ENCODE measurements at regions not wholly inside any gene's neighbourhood (a gene's known extent, or its start where the extent isn't known, plus 50 kb on each side); places are given as distances from the start of the nearest gene placed in this dataset.
"Not testable (repeated sequence)": the region's sequence is repeated elsewhere in the genome, so short reads cannot be mapped to it uniquely, and the experiment has no call there.

DNA sequence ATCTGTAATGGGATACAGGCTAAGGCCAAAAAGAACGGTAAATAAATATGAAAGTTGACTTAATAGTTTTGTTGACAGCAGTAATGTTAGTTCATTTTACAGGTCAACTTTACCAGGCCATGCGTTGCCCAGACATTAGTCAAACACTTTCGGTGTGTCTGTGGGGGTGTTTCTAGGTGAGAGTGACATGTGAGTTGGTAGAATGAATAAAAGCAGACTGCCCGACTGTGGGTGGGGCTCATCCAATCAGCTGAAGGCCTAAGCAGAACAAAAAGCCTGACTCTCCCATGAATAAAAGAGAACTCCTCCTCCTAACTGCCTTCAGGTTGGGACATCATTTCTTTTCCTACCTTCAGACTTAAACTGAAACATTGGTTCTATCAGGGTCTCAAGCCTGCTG, 132.3 kb downstream of the MTPAP start:
- Mint-ChIP-seq H3K4me1 (peaks cover 9% of the 10 kb centered on the region), H3K27me3 (peaks cover 42% of the 10 kb centered on the region), H3K36me3 (ENCODE audit: low read depth) (no peaks in the 10 kb centered on the region), H3K4me3 (no peak overlapping the region), H3K27ac (no peak overlapping the region)
- H3K9me3 ChIP-seq (ENCODE audit: control insufficient read depth, low read length, poor library complexity, severe bottlenecking), result no peaks in the 10 kb centered on the region
- ATAC-seq, result no peak
- DNase-seq, result no peak

DNA sequence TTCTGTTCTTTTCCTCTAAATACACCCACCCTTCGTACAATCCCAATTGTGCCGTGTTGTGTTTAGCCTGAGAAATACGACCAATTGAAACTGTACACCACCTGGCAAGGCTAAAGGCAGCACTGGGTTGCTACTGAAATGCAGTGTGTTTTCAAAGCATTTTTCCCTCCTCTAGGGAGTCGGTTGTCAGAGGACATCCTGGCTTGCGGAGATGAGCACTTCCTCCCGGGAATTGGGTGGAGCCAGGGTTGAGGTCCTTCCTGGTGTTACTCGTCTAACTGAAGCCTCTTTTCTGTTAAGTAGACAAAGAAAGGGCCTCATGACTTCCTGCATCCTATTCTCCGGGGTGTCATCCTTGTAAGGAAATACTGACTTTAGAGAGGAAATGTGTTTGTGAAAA, 133.5 kb downstream of the MTPAP start:
- Mint-ChIP-seq H3K4me1 (peaks cover 7% of the 10 kb centered on the region), H3K27me3 (peaks cover 35% of the 10 kb centered on the region), H3K36me3 (ENCODE audit: low read depth) (no peaks in the 10 kb centered on the region), H3K27ac (no peak overlapping the region), H3K4me3 (no peak overlapping the region)
- ATAC-seq, result no peak
- H3K9me3 ChIP-seq (ENCODE audit: control insufficient read depth, low read length, poor library complexity, severe bottlenecking), result no peaks in the 10 kb centered on the region
- DNase-seq, result no peak

DNA sequence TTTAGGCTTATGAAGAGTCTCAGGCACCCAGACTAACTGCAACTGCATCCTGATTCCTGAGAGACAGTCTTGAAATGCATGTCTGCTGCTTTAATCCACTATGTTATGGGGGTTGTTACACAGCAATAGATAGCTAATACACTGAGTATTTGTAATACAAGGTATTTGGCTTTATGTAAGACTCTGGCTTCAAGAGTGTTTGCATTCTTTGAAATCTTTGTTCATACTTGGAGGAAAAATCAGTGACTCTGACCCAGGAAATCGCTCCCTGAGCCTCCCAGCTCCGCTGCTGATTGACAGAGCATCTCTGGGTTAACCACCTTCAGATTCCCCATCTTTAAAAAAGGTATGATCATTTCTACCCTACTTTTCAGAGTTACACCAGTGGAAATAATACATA, 133.9 kb downstream of the MTPAP start:
- Mint-ChIP-seq H3K27me3 (peaks cover 34% of the 10 kb centered on the region), H3K4me1 (peaks cover 4% of the 10 kb centered on the region), H3K36me3 (ENCODE audit: low read depth) (no peaks in the 10 kb centered on the region), H3K27ac (no peak overlapping the region), H3K4me3 (no peak overlapping the region)
- ATAC-seq (no peak), DNase-seq (no peak)
- no peaks in the 10 kb centered on the region for H3K9me3 ChIP-seq (ENCODE audit: control insufficient read depth, low read length, poor library complexity, severe bottlenecking)

DNA sequence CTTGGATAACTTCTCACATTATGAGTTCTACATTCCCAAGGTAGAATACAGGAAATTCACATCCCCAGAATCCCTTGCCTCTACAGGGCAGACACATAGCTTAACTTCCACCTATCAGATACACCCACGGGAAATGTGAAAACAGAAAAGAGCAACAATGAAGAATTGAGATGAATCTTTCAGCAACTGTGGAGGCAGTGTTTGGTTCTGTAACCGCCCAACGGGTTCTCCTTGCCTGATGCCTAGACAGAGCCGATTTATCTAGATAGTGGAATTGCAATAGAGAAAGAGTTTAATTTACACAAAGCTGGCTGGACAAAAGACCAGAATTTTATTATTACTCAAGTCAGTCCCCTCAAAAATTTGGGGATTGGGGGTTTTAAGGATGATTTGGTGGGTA, 138.8 kb downstream of the MTPAP start:
- Mint-ChIP-seq H3K36me3 (ENCODE audit: low read depth) (no peaks in the 10 kb centered on the region), H3K27me3 (peaks cover 17% of the 10 kb centered on the region), H3K4me3 (no peak overlapping the region), H3K27ac (no peak overlapping the region), H3K4me1 (no peaks in the 10 kb centered on the region)
- no peak for ATAC-seq
- no peak for DNase-seq
- H3K9me3 ChIP-seq (ENCODE audit: control insufficient read depth, low read length, poor library complexity, severe bottlenecking), result no peaks in the 10 kb centered on the region

DNA sequence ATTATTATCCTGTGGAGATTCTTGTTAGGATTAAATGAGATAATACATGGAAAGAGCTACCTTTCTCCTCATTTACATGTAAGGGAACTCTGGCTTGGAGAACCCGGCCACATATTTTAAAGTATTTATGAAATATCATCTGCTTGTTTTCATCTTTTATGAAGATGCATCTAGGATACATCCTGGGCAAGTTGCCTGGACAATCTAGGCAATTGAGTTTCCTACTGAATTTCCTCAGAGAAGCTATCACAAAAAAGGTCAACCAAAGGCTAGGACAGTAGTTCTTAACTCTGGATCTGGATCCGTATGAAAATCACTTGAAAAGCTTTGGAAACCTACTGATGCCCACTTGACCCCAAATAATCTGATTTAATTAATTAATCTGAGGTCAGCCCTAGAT, 140.7 kb downstream of the MTPAP start:
- no peaks in the 10 kb centered on the region for H3K4me1 Mint-ChIP-seq
- H3K36me3 Mint-ChIP-seq (ENCODE audit: low read depth), result no peaks in the 10 kb centered on the region
- H3K4me3 Mint-ChIP-seq, result no peak overlapping the region
- DNase-seq, result no peak
- no peaks in the 10 kb centered on the region for H3K9me3 ChIP-seq (ENCODE audit: control insufficient read depth, low read length, poor library complexity, severe bottlenecking)
- H3K27me3 Mint-ChIP-seq, result peaks cover 10% of the 10 kb centered on the region
- no peak overlapping the region for H3K27ac Mint-ChIP-seq
- no peak for ATAC-seq

DNA sequence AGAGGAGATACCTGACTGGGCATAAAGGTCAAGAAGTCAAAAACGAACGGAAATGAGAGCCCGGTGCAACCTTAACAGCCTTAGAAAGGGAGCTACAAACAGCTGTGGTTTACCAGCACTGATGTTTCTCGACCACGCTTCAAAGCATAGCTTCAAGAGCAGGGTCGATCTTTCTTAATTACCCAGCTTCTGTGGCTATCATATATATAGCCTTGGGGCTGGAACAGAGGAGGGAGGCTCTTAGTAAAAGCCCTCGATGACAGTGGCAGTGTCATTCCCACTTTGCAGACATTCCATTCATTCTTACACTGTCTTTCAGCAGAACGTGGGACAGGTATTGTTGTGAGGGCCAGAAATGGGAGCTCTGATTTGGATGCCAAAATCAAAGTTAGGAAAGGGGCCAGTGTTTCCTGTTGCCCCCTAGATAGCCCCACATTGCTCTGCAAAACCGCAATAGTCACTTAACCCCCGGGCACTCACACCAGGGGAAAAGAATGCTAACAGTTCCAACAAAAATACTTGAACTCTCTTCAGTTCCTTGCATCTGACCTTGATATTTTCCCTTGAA, 141.5 kb downstream of the MTPAP start:
- Mint-ChIP-seq H3K27ac (no peak overlapping the region), H3K27me3 (peaks cover 10% of the 10 kb centered on the region)
- ATAC-seq, result no peak

DNA sequence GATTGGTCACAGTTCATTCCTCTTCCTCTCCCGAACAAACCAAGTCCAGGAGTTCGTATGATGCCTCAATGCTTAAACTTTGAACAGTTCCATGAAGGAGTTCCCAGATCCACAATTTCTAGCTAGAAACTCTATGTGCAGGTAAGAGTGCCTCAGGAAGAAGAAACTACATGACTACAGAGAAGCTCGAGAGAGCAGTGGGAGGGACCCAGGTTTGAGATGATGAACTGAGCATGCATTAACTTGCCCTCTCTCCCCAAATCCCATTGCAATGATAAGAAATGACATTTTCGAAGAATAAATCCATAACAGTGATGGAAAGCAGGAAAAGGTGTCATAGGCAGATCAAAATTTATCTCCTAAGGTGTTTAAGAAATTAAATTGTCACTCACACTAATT, 140.6 kb upstream of the JCAD start:
- DNase-seq, result no peak
- Mint-ChIP-seq H3K27me3 (peaks cover 30% of the 10 kb centered on the region), H3K36me3 (ENCODE audit: low read depth) (no peaks in the 10 kb centered on the region), H3K27ac (no peak overlapping the region), H3K4me3 (no peak overlapping the region), H3K4me1 (no peaks in the 10 kb centered on the region)
- no peaks in the 10 kb centered on the region for H3K9me3 ChIP-seq (ENCODE audit: control insufficient read depth, low read length, poor library complexity, severe bottlenecking)
- no peak for ATAC-seq

More for the DNA sequence above, 141.5 kb downstream of the MTPAP start:
- H3K4me3 Mint-ChIP-seq, result no peak overlapping the region
- no peak for DNase-seq
- H3K9me3 ChIP-seq (ENCODE audit: control insufficient read depth, low read length, poor library complexity, severe bottlenecking), result no peaks in the 10 kb centered on the region
- no peaks in the 10 kb centered on the region for H3K4me1 Mint-ChIP-seq
- H3K36me3 Mint-ChIP-seq (ENCODE audit: low read depth), result no peaks in the 10 kb centered on the region

DNA sequence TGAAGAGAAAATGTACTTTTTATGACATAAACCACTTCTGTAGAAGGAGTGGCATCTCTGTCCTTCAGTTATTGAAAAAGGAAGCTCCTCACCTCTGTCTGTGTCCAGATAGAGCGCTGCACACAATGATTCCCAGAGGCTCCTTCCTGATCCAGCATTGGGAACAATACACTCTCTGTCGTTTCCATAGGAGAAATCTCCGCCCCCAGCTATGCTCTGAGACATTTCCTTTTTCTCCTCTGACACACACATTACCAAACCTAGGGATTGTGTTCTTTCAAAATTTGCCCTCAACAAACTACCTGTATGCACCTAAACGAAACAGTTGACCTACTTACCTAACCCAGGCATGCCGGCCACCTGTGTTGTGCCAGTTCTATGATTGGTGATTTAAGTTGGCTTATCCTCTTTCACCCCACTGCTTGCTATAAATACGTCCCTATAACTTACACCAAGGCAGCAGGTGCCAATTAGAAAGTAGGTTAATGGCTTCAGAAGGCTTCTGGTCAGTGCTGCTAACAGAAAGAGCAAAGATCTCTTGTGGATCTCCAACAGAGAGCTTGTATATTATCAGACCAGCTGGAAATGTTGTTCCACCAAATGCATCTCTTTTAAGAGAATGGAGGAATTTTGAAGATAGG, 140.1 kb upstream of the JCAD start:
- Mint-ChIP-seq H3K4me3 (no peak overlapping the region), H3K4me1 (no peaks in the 10 kb centered on the region), H3K36me3 (ENCODE audit: low read depth) (no peaks in the 10 kb centered on the region), H3K27me3 (peaks cover 30% of the 10 kb centered on the region), H3K27ac (no peak overlapping the region)
- no peaks in the 10 kb centered on the region for H3K9me3 ChIP-seq (ENCODE audit: control insufficient read depth, low read length, poor library complexity, severe bottlenecking)
- no peak for DNase-seq
- no peak for ATAC-seq

DNA sequence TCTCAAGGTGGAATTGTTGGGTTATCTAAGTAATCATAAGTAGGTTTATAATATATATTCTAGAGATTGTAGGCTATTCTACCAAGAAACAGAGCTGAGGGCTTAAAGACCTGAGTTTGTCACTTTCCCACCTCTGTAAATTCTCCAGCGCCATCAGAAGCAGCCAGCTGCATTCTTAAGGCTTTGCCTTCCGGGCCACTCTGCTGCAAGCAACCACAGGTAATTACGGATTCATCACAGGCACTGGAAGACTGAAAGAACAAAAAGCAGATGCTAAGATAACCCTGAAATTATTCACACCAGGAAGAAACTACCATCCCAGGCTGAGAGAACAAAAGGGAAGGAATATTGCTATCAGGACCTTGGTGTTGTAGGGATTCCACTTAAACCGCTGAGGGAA, 137.8 kb upstream of the JCAD start:
- ATAC-seq (no peak), DNase-seq (no peak)
- H3K9me3 ChIP-seq (ENCODE audit: control insufficient read depth, low read length, poor library complexity, severe bottlenecking), result no peaks in the 10 kb centered on the region
- H3K4me3 Mint-ChIP-seq, result no peak overlapping the region
- no peaks in the 10 kb centered on the region for H3K36me3 Mint-ChIP-seq (ENCODE audit: low read depth)
- H3K27ac Mint-ChIP-seq, result no peak overlapping the region
- H3K27me3 Mint-ChIP-seq, result peaks cover 36% of the 10 kb centered on the region
- no peaks in the 10 kb centered on the region for H3K4me1 Mint-ChIP-seq

DNA sequence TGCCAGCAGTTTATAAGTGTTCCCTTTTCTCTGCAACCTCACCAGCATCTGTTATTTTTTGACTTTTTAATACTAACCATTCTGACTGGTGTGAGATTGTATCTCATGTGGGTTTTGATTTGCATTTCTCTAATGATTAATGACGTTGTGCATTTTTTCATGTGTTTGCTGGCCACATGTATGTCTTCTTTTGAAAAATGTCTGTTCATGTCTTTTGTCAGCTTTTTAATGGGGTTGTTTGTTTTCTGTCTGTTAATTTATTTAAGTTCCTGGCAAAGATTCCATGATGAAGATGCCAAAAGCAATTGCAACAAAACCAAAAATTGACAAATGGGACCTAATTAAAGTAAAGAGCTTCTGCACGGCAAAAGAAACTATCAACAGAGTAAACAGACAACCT, 137.2 kb upstream of the JCAD start:
- H3K27me3 Mint-ChIP-seq, result peaks cover 36% of the 10 kb centered on the region
- H3K4me1 Mint-ChIP-seq; H3K36me3 Mint-ChIP-seq (ENCODE audit: low read depth); H3K27ac Mint-ChIP-seq; DNase-seq; H3K9me3 ChIP-seq (ENCODE audit: control insufficient read depth, low read length, poor library complexity, severe bottlenecking); H3K4me3 Mint-ChIP-seq; ATAC-seq: not testable (repeated sequence)

DNA sequence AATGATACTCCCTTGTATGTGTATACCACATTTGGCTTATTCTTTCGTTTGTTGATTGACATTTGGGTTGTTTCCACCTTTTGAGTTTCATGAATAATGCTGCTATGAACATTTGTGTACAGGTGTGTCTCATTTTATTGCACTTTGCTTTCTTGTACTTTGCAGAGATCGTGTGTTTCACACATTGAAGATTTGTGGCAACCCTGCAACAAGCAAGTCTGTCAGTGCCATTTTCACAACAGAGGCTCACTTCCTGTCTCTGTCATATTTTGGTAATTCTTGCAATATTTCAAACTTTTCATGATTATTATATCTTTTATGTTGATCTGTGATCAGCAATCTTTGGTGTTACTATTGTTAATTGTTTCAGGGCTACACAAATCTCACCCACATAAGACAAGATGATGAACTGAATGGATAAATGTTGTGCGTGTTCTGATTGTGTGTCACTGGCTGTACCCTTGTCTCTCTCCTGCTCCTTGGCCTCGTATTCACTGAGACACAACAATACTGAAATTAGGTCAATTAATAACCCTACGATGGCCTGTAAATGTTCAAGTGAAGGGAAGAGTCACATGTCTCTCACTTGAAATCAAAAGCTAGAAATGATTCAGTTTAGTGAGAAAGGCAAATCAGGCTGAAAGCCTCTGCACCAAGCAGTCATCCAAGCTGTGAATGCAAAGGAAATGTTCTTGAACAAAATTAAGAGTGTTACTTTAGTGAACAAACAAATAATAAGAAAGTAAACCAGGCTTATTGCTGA, 133.6 kb upstream of the JCAD start:
- H3K9me3 ChIP-seq (ENCODE audit: control insufficient read depth, low read length, poor library complexity, severe bottlenecking), result no peaks in the 10 kb centered on the region
- no peaks in the 10 kb centered on the region for H3K36me3 Mint-ChIP-seq (ENCODE audit: low read depth)
- peaks cover 49% of the 10 kb centered on the region for H3K27me3 Mint-ChIP-seq
- ATAC-seq (no peak), DNase-seq (no peak)
- H3K4me3 Mint-ChIP-seq, result no peak overlapping the region
- no peaks in the 10 kb centered on the region for H3K4me1 Mint-ChIP-seq
- H3K27ac Mint-ChIP-seq, result no peak overlapping the region

DNA sequence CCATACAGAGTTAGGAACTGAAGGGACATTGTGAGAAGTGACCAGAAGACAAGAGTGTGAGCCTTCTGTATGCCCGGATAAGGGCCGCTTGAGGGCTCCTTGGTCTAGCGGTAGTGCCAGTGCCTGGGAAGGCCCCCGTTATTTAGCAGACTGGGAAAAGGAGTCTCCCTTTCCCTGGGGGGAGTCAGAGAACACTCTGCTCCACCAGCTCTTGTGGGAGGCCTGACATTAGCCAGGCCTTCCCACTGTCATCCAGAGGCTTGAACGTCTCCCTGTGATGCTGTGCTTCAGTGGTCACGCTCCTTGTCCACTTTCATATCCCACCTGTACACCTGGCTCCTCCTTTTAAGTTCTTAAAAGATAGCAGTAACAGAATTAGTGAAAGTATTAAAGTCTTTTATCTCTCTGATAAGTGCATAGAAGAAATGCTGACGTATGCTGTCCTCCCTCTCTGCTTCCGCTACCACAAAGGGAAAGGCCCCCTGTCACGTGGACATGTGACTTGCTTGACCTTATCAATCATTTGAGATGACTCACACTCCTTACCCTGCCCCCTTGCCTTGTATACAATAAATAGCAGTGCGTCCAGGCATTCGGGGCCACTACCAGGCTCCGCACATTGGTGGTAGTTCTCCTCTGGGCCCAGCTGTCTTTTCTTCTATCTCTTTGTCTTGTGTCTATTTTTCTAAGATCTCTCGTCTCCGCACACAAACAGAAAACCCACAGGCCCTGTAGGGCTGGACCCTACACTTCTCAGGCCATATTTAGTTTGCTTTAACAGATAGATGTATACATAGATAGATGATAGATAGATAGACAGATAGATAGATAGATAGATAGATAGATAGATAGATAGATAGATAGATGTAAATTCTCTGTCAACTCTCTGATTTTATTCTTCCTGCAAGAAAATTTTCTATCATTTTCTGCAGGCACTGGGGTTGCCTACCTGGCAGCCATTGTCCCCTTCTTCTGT, 131.5 kb upstream of the JCAD start:
- H3K27me3 Mint-ChIP-seq, result peaks cover 48% of the 10 kb centered on the region
- no peaks in the 10 kb centered on the region for H3K36me3 Mint-ChIP-seq (ENCODE audit: low read depth)
- no peak overlapping the region for H3K27ac Mint-ChIP-seq
- no peaks in the 10 kb centered on the region for H3K4me1 Mint-ChIP-seq
- no peak overlapping the region for H3K4me3 Mint-ChIP-seq
- DNase-seq (no peak), ATAC-seq (no peak)
- H3K9me3 ChIP-seq (ENCODE audit: control insufficient read depth, low read length, poor library complexity, severe bottlenecking), result no peaks in the 10 kb centered on the region

DNA sequence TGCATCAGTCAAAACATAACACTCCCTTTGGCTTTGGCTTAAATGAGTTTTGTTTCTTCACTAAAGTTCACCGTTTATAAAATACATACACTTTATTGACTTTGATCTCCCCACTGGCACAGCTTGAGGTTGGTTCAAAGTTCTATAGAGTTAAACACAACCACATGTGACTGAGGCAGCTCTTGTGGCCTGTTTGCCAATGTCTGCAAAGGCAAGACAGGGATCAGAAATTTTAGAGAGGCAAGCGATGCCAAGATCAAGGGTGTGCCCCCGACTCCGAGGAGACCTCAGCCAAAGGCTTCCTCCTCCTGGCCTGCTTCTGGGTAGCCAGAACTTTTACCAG, 129.8 kb upstream of the JCAD start:
- Mint-ChIP-seq H3K36me3 (ENCODE audit: low read depth) (no peaks in the 10 kb centered on the region), H3K27ac (no peak overlapping the region), H3K4me3 (no peak overlapping the region), H3K27me3 (peaks cover 47% of the 10 kb centered on the region), H3K4me1 (no peaks in the 10 kb centered on the region)
- H3K9me3 ChIP-seq (ENCODE audit: control insufficient read depth, low read length, poor library complexity, severe bottlenecking), result no peaks in the 10 kb centered on the region
- no peak for ATAC-seq
- no peak for DNase-seq
